GM18951 (cell line): ENCODE measurements at regions not wholly inside any gene's neighbourhood (a gene's known extent, or its start where the extent isn't known, plus 50 kb on each side); places are given as distances from the start of the nearest gene placed in this dataset.

Experiments used
- POLR2A ChIP-seq: IDR thresholded peaks from 4 replicates; pipeline ENCODE4 v1.6.1; 2011; ENCODE audit warnings: mild to moderate bottlenecking; ENCODE audit not compliant: insufficient read length, insufficient read depth; ENCODE audit errors: extremely low read depth
- in situ Hi-C: fragments of 300-500 bp; cut with MboI; formaldehyde crosslinking; loops from one replicate; pipeline ENCODE4 v1.12.0; 2022; ENCODE audit warnings: low sequenced_read_pairs, mixed read lengths, inconsistent platforms; ENCODE audit not compliant: unreplicated experiment

DNA sequence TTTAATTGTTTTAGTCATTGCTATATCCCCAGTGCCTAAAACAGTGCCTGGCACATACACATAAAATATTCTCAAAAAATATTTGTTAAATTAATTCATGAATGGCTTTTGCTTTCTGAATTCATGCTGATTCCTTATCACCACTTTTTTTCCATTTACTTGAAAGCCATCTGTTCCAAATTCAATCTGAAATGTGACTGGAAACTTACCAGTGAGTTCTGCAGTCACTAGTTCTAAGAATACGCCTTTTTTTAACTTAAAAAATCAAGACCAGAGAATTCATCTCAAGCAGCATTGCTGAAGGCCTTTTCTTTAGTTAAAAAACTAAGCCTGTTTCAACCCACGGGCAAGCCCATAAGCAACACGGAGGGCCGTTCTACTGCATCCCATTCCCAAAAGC is 114.0 kb upstream of the ERCC4 start:
- in situ Hi-C loops, result no loop called here
- no peak for TF ChIP-seq POLR2A

GRCh38 chr16:13806671-13807070 is 113.3 kb upstream of the ERCC4 start:
- in situ Hi-C loops, result no loop called here
- TF ChIP-seq POLR2A, result no peak

DNA sequence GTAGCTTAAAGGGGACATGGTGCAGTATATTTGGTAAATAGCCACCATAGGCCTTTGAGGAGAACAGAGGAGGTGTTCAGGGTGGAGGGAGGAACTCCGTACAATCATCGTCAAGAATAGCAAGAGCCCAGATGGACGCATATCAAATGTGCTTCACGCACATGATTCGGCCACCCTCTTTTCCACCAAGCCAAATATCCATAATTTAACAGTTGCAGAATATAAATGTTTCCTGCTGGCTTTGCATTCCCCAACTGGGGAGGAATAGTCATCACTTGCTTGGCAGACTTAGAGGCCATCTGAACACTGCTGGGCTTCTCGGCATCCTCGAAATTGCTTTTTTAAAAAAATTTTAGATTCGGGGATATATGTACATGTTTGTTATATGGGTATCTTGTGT is 111.9 kb upstream of the ERCC4 start:
- no peak for TF ChIP-seq POLR2A
- in situ Hi-C loops, result no loop called here

DNA sequence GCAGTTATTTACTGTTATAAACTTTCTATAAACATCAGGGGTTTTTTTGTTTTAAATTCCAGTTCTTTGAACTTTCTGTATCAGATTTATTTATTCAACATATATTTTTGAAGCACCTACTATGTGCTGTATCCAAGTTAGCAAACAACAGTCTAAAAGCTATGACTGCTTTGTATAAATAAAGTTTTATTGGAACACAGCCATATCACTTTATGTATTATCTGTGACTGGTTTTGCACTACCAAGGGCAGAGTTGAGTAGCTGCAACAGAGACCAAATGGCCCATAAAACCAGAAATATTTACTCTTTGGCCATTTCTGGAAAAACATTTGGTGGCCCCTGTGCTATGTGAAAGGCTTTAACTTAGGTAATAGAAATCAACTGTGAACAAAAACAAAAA is 110.2 kb upstream of the ERCC4 start:
- no peak for TF ChIP-seq POLR2A
- in situ Hi-C loops, result no loop called here

GRCh38 chr16:13811834-13812233 is 108.1 kb upstream of the ERCC4 start:
- TF ChIP-seq POLR2A, result no peak
- in situ Hi-C loops, result no loop called here

DNA sequence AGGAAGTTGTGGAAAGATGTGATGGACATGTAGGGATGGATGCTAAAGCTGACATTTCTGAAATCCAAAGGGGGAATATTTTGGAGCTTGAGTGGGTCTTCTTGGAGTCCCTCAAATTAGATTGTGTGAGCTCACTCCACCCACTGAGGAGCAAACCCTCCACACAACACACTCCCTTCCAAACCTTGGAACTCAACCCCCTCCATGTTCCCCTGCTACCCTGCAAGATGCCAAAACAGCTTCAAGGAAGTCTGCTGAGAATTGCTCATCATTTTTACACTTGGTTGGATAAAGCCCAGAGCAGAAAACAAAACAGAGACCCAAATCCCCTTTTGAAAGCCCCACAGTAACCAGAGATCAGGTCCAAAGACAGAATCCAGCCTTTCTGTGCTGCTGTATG is 103.3 kb upstream of the ERCC4 start:
- in situ Hi-C loops, result no loop called here
- TF ChIP-seq POLR2A, result no peak

GRCh38 chr16:13823501-13823900 is 96.5 kb upstream of the ERCC4 start:
- in situ Hi-C loops, result no loop called here
- no peak for TF ChIP-seq POLR2A

DNA sequence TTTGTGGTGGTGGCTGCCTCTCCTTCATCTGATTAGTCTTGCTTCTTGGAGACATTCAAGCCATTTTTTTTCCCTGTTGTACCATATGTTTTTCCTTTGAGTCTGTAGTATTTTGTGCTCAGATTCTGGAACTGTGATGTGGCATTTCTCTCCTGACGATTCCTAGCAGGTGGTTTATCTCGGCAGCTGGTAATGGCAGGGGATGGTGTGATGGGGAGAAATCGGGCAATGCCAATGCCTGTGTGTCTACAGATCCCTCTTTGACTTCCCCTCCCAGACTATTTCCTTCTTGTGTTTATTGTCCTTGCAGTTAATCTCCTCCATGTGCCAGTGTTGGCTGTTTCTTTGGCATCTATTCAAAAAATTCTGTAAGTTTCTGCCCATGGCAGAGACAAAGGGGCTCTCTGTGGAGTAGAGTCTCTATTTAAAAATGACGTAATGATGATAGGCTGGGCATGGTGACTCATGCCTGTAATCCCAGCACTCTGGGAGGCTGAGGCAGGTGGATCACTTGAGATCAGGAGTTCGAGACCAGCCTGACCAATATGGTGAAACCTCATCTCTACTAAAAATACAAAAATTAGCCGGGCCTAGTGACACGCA is 90.2 kb upstream of the ERCC4 start:
- TF ChIP-seq POLR2A, result no peak
- in situ Hi-C loops, result no loop called here

DNA sequence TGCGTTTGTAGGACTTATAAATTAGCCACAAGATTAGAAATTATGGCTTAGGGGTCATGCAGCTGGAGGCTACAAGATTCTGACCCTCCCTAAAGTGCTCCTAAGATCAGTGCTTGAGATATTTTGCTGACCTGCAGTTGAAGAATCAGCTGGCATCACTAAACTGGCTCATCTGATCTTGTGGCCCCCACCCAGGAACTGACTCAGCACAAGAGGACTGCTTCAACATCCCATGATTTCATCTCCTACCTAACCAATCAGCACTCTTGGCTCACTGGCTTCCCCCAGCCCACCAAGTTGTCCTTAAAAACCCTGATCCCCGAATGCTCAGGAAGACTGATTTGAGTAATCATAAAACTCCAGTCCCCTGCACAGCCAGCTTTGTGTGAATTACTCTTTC is 86.4 kb upstream of the ERCC4 start:
- in situ Hi-C loops, result no loop called here
- TF ChIP-seq POLR2A, result no peak

DNA sequence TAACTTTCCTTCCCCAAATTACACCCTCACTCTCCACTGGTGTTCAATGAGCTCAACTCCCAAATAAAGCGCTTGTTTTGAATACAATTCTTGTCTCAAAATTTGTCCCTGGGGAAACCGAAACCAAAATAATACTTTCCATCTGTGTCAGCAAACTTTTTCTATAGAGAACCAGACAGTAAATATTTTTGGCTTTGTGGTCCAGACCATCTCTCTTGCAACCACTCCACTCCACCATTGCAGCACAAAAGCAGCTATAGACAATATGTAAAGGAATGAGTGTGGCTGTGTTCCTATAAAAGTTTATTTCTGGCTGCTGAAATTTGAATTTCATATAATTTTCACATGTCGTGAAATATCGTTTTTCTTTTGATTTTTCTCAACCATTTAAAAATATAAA is 84.6 kb upstream of the ERCC4 start:
- in situ Hi-C loops, result no loop called here

DNA sequence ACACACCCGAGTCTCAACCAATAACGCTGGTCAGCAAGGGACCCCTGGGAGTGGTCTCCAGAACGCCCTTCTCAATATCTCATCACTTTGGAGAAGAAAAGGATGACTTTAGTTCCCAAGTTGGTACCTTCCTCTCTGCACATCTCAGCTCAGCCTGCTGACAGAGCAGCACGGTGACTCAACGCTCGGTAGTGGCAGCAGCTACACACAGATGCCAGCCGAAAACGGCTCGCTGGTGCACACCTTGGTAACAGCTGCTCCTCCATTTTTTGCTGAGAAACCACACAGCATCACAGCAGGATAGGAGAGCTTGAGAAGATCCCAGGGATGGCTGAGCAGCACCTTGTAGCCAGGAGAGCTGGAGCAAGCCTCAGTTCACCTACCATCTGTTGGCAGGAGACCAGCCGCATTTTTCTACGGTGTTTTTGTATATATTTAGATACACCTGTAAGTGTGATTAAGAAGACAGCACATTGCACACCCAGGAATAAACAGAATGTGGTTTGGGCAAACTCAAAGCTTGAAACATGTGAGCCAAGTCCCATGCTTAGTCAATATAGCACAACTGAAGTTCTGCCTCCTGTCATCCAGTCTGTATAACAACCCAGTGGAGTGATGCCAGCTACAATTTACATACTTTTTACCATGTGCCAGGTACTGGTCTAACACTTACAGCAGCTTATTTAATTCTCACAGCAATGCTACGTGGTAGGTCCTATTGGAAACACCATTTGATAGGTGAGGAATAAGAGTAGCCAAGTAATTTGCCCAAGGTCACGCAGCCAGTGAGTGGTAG is 83.8 kb upstream of the ERCC4 start:
- in situ Hi-C loops, result no loop called here
- no peak for TF ChIP-seq POLR2A

More for the DNA sequence above, 84.6 kb upstream of the ERCC4 start:
- TF ChIP-seq POLR2A, result no peak

DNA sequence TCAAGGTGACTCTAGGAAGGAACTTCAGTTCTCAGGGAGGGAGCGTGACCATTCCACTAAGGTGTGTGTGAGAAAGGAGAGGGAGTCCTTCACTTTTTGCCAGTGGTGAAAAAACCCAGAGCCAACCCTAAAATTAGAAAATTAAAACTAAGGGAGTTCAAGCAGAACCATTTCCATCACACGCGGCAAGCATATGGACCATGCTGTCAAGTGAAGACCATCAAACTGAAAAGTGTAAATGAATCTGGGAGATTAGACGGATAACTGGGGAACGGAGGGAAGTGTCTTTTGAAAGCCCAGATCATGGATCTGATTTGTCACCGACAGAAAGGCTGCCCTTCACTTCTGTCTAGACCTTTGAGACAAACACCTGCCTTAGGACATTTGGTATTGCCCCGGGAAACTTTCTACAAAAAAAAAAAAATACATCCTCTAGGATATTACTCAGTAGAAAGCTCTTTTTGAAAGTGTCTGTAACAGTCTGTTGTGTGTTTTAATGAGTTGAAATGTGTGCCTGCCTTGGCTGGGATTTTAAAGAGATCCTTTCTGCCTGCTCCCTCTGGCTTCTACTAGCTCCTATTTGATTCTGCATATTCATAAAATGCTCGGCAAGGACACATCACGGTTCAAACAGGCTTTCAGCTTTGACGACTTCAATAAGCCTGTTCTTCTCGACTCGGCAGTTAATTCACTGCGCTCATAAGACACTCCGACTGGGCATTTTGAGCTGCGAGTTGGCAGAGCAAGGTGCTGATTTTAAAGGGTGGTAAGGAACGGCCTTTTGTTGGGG is 81.4 kb upstream of the ERCC4 start:
- in situ Hi-C loops, result no loop called here
- TF ChIP-seq POLR2A, result no peak

DNA sequence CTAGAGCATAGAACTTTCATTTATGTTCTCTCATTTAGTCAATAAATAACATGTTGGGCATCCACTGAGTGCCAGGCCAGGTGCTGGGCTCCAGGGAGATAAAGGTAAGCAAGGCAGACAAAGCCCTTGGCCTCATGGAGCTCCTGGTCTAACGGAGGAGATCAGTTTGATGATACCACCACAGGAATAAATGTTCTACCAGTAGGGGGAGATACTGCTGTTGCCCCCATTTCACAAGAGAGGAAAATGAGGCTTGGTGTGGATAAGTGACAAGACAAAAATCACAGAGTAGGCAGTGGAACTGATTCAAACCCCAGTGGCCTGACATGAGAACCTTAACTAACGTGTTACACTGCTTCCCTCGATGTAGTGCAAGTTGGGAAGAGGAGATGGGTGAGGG is 80.4 kb upstream of the ERCC4 start:
- in situ Hi-C loops, result no loop called here
- TF ChIP-seq POLR2A, result no peak

DNA sequence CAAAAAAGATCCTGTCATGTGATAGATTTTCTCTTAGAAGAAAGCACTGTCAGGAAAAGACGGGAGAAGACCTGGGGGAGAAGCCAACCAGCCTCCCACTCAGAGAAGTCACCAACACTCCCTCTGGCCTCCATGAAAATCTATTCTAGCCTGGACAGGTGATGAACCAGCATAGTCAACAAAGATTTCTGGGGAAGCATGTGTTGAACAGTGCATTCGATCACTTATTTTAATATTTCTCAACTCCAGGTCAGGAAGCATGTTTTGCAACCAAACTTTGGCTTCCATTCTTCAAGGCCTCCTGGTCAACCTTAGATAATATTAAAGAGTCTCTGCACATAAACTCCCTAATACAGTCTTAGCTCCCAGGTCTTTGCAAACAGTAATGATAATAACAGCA is 74.7 kb upstream of the ERCC4 start:
- in situ Hi-C loops, result no loop called here
- TF ChIP-seq POLR2A, result no peak
